Stomach (tissue), 8 donors: ENCODE measurements at regions not wholly inside any gene's neighbourhood (a gene's known extent, or its start where the extent isn't known, plus 50 kb on each side); places are given as distances from the start of the nearest gene placed in this dataset.

Experiments used
- DNase-seq, 2 donors: peaks; one replicate each; pipeline versions ENCODE4 v3.0.0 to v3.0.0-alpha.2; 2013 to 2019
- H3K27ac ChIP-seq, 5 donors: fragments of 200-600 bp in 4 of 5; sonication (generic) in 4 of 5; one replicate each; pipeline ENCODE4 v1.5.1; 2013 to 2019; ENCODE audit warnings: mild to moderate bottlenecking in 1 of 5, moderate library complexity in 1 of 5
- H3K27me3 ChIP-seq, 3 donors: fragments of 200-600 bp; sonication (generic); one replicate each; pipeline ENCODE4 v1.5.1; 2017 to 2019; ENCODE audit warnings: mixed run types in 1 of 3
- H3K36me3 ChIP-seq, 4 donors: fragments of 200-600 bp; sonication (generic); 1 replicate in 3 of 4; 2 replicates in 1 of 4; pipeline ENCODE4 v1.5.1; 2016 to 2019
- H3K4me1 ChIP-seq, 4 donors: fragments of 200-600 bp; sonication (generic); one replicate each; pipeline ENCODE4 v1.5.1; 2016 to 2019
- H3K4me3 ChIP-seq, 4 donors: fragments of 200-600 bp; sonication (generic) in 3 of 4; one replicate each; pipeline ENCODE4 v1.5.1; 2016 to 2019; ENCODE audit warnings: mild to moderate bottlenecking in 1 of 4
- H3K9me3 ChIP-seq, 4 donors: fragments of 200-600 bp; sonication (generic); one replicate each; pipeline ENCODE4 v1.5.1; 2016 to 2019
- CTCF ChIP-seq, 7 experiments: fragments of 450-650 bp in 4 of 7; fragments of 200-600 bp in 3 of 7; sonication (generic) in 3 of 7; IDR thresholded peaks; one replicate each; pipeline ENCODE4 v1.5.1; 2016 to 2019; ENCODE audit warnings: antibody characterized with exemption in 7 of 7, control low read depth in 2 of 7, mild to moderate bottlenecking in 1 of 7
- EP300 ChIP-seq: sonication (generic); formaldehyde crosslinking; IDR thresholded peaks from one replicate; pipeline ENCODE4 v1.6.1; 2017; ENCODE audit warnings: antibody characterized with exemption
- POLR2A ChIP-seq, 4 donors: fragments of 450-650 bp; IDR thresholded peaks; one replicate each; pipeline ENCODE4 v1.6.1; 2016; ENCODE audit warnings: antibody characterized with exemption in 4 of 4, control low read depth in 2 of 4, mild to moderate bottlenecking in 1 of 4, moderate library complexity in 1 of 4
- POLR2AphosphoS5 ChIP-seq, 3 donors: sonication (generic); formaldehyde crosslinking; IDR thresholded peaks; one replicate each; pipeline ENCODE4 v1.6.1; 2016; ENCODE audit warnings: antibody characterized with exemption in 3 of 3
- WGBS, 5 donors: extraction: QIAGEN DNeasy Blood & Tissue Kit in 3 of 5; methylation state at CpG; one replicate each; pipeline versions ENCODE4 v1.1.5 to v1.1.7; 2013 to 2018; 5-methylcytosine and 5-hydroxymethylcytosine counted together
- intact Hi-C: fragments of 100-400 bp; cut with DNase I; formaldehyde crosslinking; loops from one replicate; pipeline ENCODE4 v1.15.1; 2023; ENCODE audit warnings: low total_unique reads
- donor health status: healthy with polysubstance abuse.
- donor health status: Bipolar disorder and iron deficiency.
- donor health status: healthy.

- Histone ChIP-seq H3K9me3 (no peaks in the 10 kb centered on the region), H3K27ac (no peak overlapping the region), H3K4me1 (no peaks in the 10 kb centered on the region), H3K4me3 (no peak overlapping the region), H3K27me3 (no peaks in the 10 kb centered on the region), H3K36me3 (no peaks in the 10 kb centered on the region)
- intact Hi-C loops = no loop called here
- DNase-seq = no peak
- WGBS, 5 donors = 74 to 89% (median 82%) methylated on average over 2 of the region's 2 CpGs
- TF ChIP-seq CTCF (IDR thresholded peaks at IDR 0.05) = no peak
- no peak for TF ChIP-seq EP300
- no peak for TF ChIP-seq POLR2A (IDR thresholded peaks at IDR 0.05)
- no peak for TF ChIP-seq POLR2AphosphoS5 (IDR thresholded peaks at IDR 0.05)
These were observed 960.5 kb downstream of the GATA3 start for GRCh38 chr10:9015005-9015404.

- Histone ChIP-seq H3K27ac (no peak overlapping the region), H3K36me3 (no peaks in the 10 kb centered on the region), H3K4me3 (no peak overlapping the region), H3K4me1 (no peaks in the 10 kb centered on the region), H3K9me3 (no peaks in the 10 kb centered on the region), H3K27me3 (no peaks in the 10 kb centered on the region)
- no peak for TF ChIP-seq POLR2AphosphoS5 (IDR thresholded peaks at IDR 0.05)
- TF ChIP-seq EP300 = no peak
- DNase-seq = no peak
- intact Hi-C loops = no loop called here
- 88 to 96% (median 91%) methylated on average over 2 of the region's 2 CpGs for WGBS, 5 donors
These were observed 961.0 kb downstream of the GATA3 start for GRCh38 chr10:9015447-9015846.

- intact Hi-C loops = no loop called here
- H3K27ac ChIP-seq = no peak overlapping the region
- TF ChIP-seq EP300 (no peak), POLR2AphosphoS5 (IDR thresholded peaks at IDR 0.05) (no peak), CTCF (IDR thresholded peaks at IDR 0.05) (no peak), POLR2A (IDR thresholded peaks at IDR 0.05) (no peak)
- H3K27me3 ChIP-seq = no peaks in the 10 kb centered on the region
- 76 to 86% (median 83%) methylated on average over 4 of the region's 4 CpGs for WGBS, 5 donors
- H3K4me3 ChIP-seq = no peak overlapping the region
- H3K4me1 ChIP-seq = no peaks in the 10 kb centered on the region
- no peaks in the 10 kb centered on the region for H3K9me3 ChIP-seq
- no peaks in the 10 kb centered on the region for H3K36me3 ChIP-seq
- no peak for DNase-seq
These were observed 962.4 kb downstream of the GATA3 start for GRCh38 chr10:9016930-9017329.

GRCh38 chr10:9018195-9019173 is 964.0 kb downstream of the GATA3 start:
- intact Hi-C loops = no loop called here
- Histone ChIP-seq H3K36me3 (no peaks in the 10 kb centered on the region), H3K4me3 (no peak overlapping the region), H3K27me3 (no peaks in the 10 kb centered on the region), H3K9me3 (no peaks in the 10 kb centered on the region), H3K4me1 (no peaks in the 10 kb centered on the region), H3K27ac (no peak overlapping the region)
- TF ChIP-seq EP300 = no peak
- no peak for TF ChIP-seq POLR2AphosphoS5 (IDR thresholded peaks at IDR 0.05)
- TF ChIP-seq POLR2A (IDR thresholded peaks at IDR 0.05) = no peak
- 67 to 83% (median 81%) methylated on average over 7 of the region's 7 CpGs for WGBS, 5 donors
- no peak for DNase-seq

- no peaks in the 10 kb centered on the region for H3K27me3 ChIP-seq
- H3K36me3 ChIP-seq = no peaks in the 10 kb centered on the region
- H3K4me3 ChIP-seq = no peak overlapping the region
- H3K27ac ChIP-seq = no peak overlapping the region
- WGBS, 5 donors = 61 to 75% (median 67%) methylated on average over 3 of the region's 3 CpGs
- no peak for DNase-seq
- H3K9me3 ChIP-seq = no peaks in the 10 kb centered on the region
- no peak for TF ChIP-seq POLR2AphosphoS5 (IDR thresholded peaks at IDR 0.05)
- no peak for TF ChIP-seq EP300
- TF ChIP-seq CTCF (IDR thresholded peaks at IDR 0.05) = no peak
- TF ChIP-seq POLR2A (IDR thresholded peaks at IDR 0.05) = no peak
- no peaks in the 10 kb centered on the region for H3K4me1 ChIP-seq
- intact Hi-C loops = no loop called here
These were observed 968.7 kb downstream of the GATA3 start for GRCh38 chr10:9023206-9023605.
